ENCODE measurements at regions not wholly inside any gene's neighbourhood (a gene's known extent, or its start where the extent isn't known, plus 50 kb on each side); places are given as distances from the start of the nearest gene placed in this dataset.
A peak's percentile ranks its signal among the peaks of the same experiment; 100 is the strongest.

- TF ChIP-seq MNT (conservative IDR thresholded peaks at IDR 0.05) (no peak), ATF3 (IDR thresholded peaks at IDR 0.05) (peak; percentile 22; the same call in 1 of the 2 replicates), ATF3 (CRISPR knock-in tag; conservative IDR thresholded peaks at IDR 0.05) (no peak), ZKSCAN8 (CRISPR knock-in tag; IDR thresholded peaks at IDR 0.05) (no peak), RCOR1 (IDR thresholded peaks at IDR 0.05; ENCODE audit: borderline replicate concordance in 1 of 2, low read depth in 2 of 2, low read length in 2 of 2) (0 out of 4 replicates have a peak, but pooled peaks of 1 of the 2 experiments have one; percentile 6), RBM15 (IDR thresholded peaks at IDR 0.05; ENCODE audit: insufficient read depth, low read length) (no peak), RAD21 (CRISPR knock-in tag; conservative IDR thresholded peaks at IDR 0.05 in 1 of 2, IDR thresholded peaks at IDR 0.05 in 1 of 2) (no peak), JUN (IDR thresholded peaks at IDR 0.05; ENCODE audit: borderline replicate concordance, low read depth, low read length) (no peak), JUN (CRISPR knock-in tag; IDR thresholded peaks at IDR 0.05; ENCODE audit: borderline replicate concordance) (no peak), GTF2A2 (tag; IDR thresholded peaks at IDR 0.05) (no peak), NFATC3 (IDR thresholded peaks at IDR 0.05) (no peak), JUND (IDR thresholded peaks at IDR 0.05; ENCODE audit: borderline replicate concordance, low read depth, low read length) (peak; percentile 10; the same call in 1 of the 2 replicates), JUND (tag; IDR thresholded peaks at IDR 0.05; ENCODE audit: borderline replicate concordance, low read depth, low read length) (no peak), SP1 (CRISPR knock-in tag; IDR thresholded peaks at IDR 0.05) (no peak), SMAD1 (IDR thresholded peaks at IDR 0.05; ENCODE audit: low read depth, low read length, partially characterized antibody) (no peak), ZNF398 (CRISPR knock-in tag; IDR thresholded peaks at IDR 0.05) (no peak), TRIM25 (IDR thresholded peaks at IDR 0.05; ENCODE audit: borderline replicate concordance) (no peak), ZNF695 (CRISPR knock-in tag; IDR thresholded peaks at IDR 0.05) (no peak)
Observed at GRCh38 chr5:112682621-112683061, 55.0 kb upstream of the APC start (continued).
